HepG2 (cell line): ENCODE measurements at regions not wholly inside any gene's neighbourhood (a gene's known extent, or its start where the extent isn't known, plus 50 kb on each side); places are given as distances from the start of the nearest gene placed in this dataset.

Experiments
- ATAC-seq: fragments of 200-7000 bp; cut with Tn5 transposase; 3 replicates; pipeline ENCODE4 v1.9.1; 2020; ENCODE audit warnings: mild to moderate bottlenecking, moderate library complexity
- BruUV-seq: library from RNA; stranded (reverse); fragments of 400-500 nt; replicated peaks from 2 replicates; lab custom pipeline; 2021; lab: Mats Ljungman, UMichigan
- CTCF ChIA-PET: fragments of 300-600 bp; formaldehyde crosslinking; extraction: SDS; loops from one replicate; lab custom pipeline; 2021; ENCODE audit warnings: low total read pairs, inconsistent platforms, low intra/inter-chr PET ratio; lab: Yijun Ruan, JAX
- POLR2A ChIA-PET: fragments of 350-600 bp; sonication (Branson Sonifier 250); formaldehyde crosslinking; loops from one replicate; lab custom pipeline; 2020; ENCODE audit warnings: antibody characterized with exemption, inconsistent platforms; lab: Yijun Ruan, JAX
- DNase-seq: peaks from one replicate; pipeline ENCODE4 v3.0.0-alpha.2; 2015; ENCODE audit warnings: low spot score
- FAIRE-seq: peaks from 3 replicates; lab custom pipeline; 2011; peaks lifted over from hg19 to GRCh38; lab: Jason Lieb, UNC
- H2AFZ ChIP-seq: one replicate; pipeline ENCODE4 v1.6.1; 2011; ENCODE audit warnings: low read length, inconsistent platforms
- H3K27ac ChIP-seq: fragments of 300-600 bp; 3 replicates; pipeline ENCODE4 v1.8.0; 2011; ENCODE audit warnings: mixed run types, mild to moderate bottlenecking, mixed read lengths, low read length, inconsistent platforms; ENCODE audit not compliant: insufficient read depth; ENCODE audit errors: extremely low read length
- H3K27me3 ChIP-seq, 2 experiments: fragments of 200-600 bp in 1 of 2; 2 replicates in 1 of 2; 3 replicates in 1 of 2; pipeline versions ENCODE4 v1.6.0 to v1.8.0; 2011; ENCODE audit warnings: low read length in 2 of 2, mild to moderate bottlenecking in 2 of 2, moderate library complexity in 2 of 2, inconsistent platforms in 1 of 2; ENCODE audit not compliant: insufficient read depth in 2 of 2, control insufficient read depth in 1 of 2
- H3K36me3 ChIP-seq, 2 experiments: fragments of 200-600 bp in 1 of 2; replicated peaks in 1 of 2; 2 replicates in 1 of 2; 3 replicates in 1 of 2; pipeline versions ENCODE4 v1.5.1 to v1.8.0; 2011; ENCODE audit warnings: low read length in 2 of 2, inconsistent platforms in 1 of 2; ENCODE audit not compliant: insufficient read depth in 2 of 2, control insufficient read depth in 1 of 2
- H3K4me1 ChIP-seq: 2 replicates; pipeline ENCODE4 v1.5.1; 2012; ENCODE audit warnings: low read length, inconsistent platforms; ENCODE audit not compliant: insufficient read depth
- H3K4me2 ChIP-seq: 2 replicates; pipeline ENCODE4 v1.6.0; 2011; ENCODE audit warnings: low read depth, low read length, inconsistent platforms
- H3K4me3 ChIP-seq, 3 experiments: fragments of 200-600 bp in 1 of 3; sonication (generic), shearing (Covaris generic) in 1 of 3; replicated peaks in 1 of 3; 2 replicates each; pipeline ENCODE4 v1.5.1; 2011 to 2016; ENCODE audit warnings: low read length in 3 of 3, inconsistent platforms in 2 of 3, low read depth in 2 of 3, mild to moderate bottlenecking in 2 of 3, control low read depth in 1 of 3, mixed read lengths in 1 of 3; ENCODE audit not compliant: insufficient read depth in 1 of 3
- H3K79me2 ChIP-seq: one replicate; pipeline ENCODE4 v1.6.1; 2011; ENCODE audit warnings: low read length, inconsistent platforms; ENCODE audit not compliant: insufficient read depth
- H3K9ac ChIP-seq: 2 replicates; pipeline ENCODE4 v1.6.0; 2011; ENCODE audit warnings: mild to moderate bottlenecking, low read depth, low read length, inconsistent platforms; ENCODE audit not compliant: insufficient read depth
- H3K9me3 ChIP-seq: 2 replicates; pipeline ENCODE4 v1.5.1; 2012; ENCODE audit warnings: mild to moderate bottlenecking, low read length
- H4K20me1 ChIP-seq: 2 replicates; pipeline ENCODE4 v1.6.0; 2011; ENCODE audit warnings: inconsistent platforms, mild to moderate bottlenecking, low read length, moderate library complexity; ENCODE audit not compliant: insufficient read depth
- ATF7 ChIP-seq, 2 experiments: fragments of 450-650 bp in 1 of 2; sonication (generic) in 1 of 2; formaldehyde crosslinking in 1 of 2; IDR thresholded peaks; 2 replicates each; pipeline versions ENCODE4 v1.4.0 to v1.6.1; 2016 to 2020; ENCODE audit warnings: antibody characterized with exemption in 1 of 2, mild to moderate bottlenecking in 1 of 2, missing genetic modification reagents in 1 of 2
- EEA1 ChIP-seq: sonication (generic); formaldehyde crosslinking; IDR thresholded peaks from 2 replicates; pipeline ENCODE4 v1.5.1; 2020; ENCODE audit warnings: mild to moderate bottlenecking, missing genetic modification reagents, borderline replicate concordance
- HNRNPK ChIP-seq: fragments of 200-400 bp; formaldehyde crosslinking; IDR thresholded peaks from 2 replicates; pipeline ENCODE4 v1.6.1; 2018; ENCODE audit warnings: low read length, low read depth, moderate library complexity, mild to moderate bottlenecking; ENCODE audit not compliant: poor library complexity, severe bottlenecking
- HNRNPLL ChIP-seq: fragments of 200-400 bp; formaldehyde crosslinking; IDR thresholded peaks from 2 replicates; pipeline ENCODE4 v1.6.1; 2017; ENCODE audit warnings: mild to moderate bottlenecking, low read depth, low read length; ENCODE audit not compliant: poor library complexity, severe bottlenecking
- HOXA9 ChIP-seq: sonication (generic); formaldehyde crosslinking; IDR thresholded peaks from 2 replicates; pipeline ENCODE4 v1.8.1; 2022; ENCODE audit warnings: missing genetic modification reagents, mild to moderate bottlenecking, moderate library complexity, borderline replicate concordance
- SAP130 ChIP-seq: IDR thresholded peaks from 2 replicates; pipeline ENCODE4 v1.6.1; 2016; ENCODE audit warnings: low read depth
- TBL1XR1 ChIP-seq: fragments of 150-350 bp; IDR thresholded peaks from 2 replicates; pipeline ENCODE4 v1.6.1; 2014; ENCODE audit warnings: borderline replicate concordance, low read length; ENCODE audit not compliant: partially characterized antibody
- TFAP4 ChIP-seq: sonication (generic); IDR thresholded peaks from 2 replicates; pipeline ENCODE4 v1.6.1; 2016; ENCODE audit warnings: low read depth, borderline replicate concordance
- THAP11 ChIP-seq: IDR thresholded peaks from 2 replicates; pipeline ENCODE4 v1.6.1; 2016; ENCODE audit warnings: missing biosample characterization, missing genetic modification reagents
- ZIK1 ChIP-seq: sonication (generic); formaldehyde crosslinking; IDR thresholded peaks from 2 replicates; pipeline ENCODE4 v1.5.0; 2020; ENCODE audit warnings: mild to moderate bottlenecking, low read depth, missing genetic modification reagents, borderline replicate concordance
- ZMAT3 ChIP-seq: sonication (generic); formaldehyde crosslinking; conservative IDR thresholded peaks from 2 replicates; pipeline ENCODE4 v1.7.0; 2021; ENCODE audit warnings: missing genetic modification reagents
- ZNF10 ChIP-seq: sonication (generic); formaldehyde crosslinking; IDR thresholded peaks from 2 replicates; pipeline ENCODE4 v1.4.0; 2020; ENCODE audit warnings: mild to moderate bottlenecking, low read depth, missing genetic modification reagents, borderline replicate concordance
- ZNF124 ChIP-seq: sonication (generic); formaldehyde crosslinking; IDR thresholded peaks from 2 replicates; pipeline ENCODE4 v1.4.0; 2020; ENCODE audit warnings: missing genetic modification reagents
- ZNF142 ChIP-seq: sonication (generic); formaldehyde crosslinking; IDR thresholded peaks from 2 replicates; pipeline ENCODE4 v1.4.0; 2020; ENCODE audit warnings: missing genetic modification reagents
- ZNF234 ChIP-seq: sonication (generic); formaldehyde crosslinking; conservative IDR thresholded peaks from 2 replicates; pipeline ENCODE4 v1.5.1; 2020; ENCODE audit warnings: mild to moderate bottlenecking, missing genetic modification reagents
- ZNF367 ChIP-seq: sonication (generic); formaldehyde crosslinking; IDR thresholded peaks from 2 replicates; pipeline ENCODE4 v1.4.0; 2020; ENCODE audit warnings: missing genetic modification reagents, borderline replicate concordance
- ZNF883 ChIP-seq: sonication (generic); formaldehyde crosslinking; IDR thresholded peaks from 2 replicates; pipeline ENCODE4 v1.5.1; 2020; ENCODE audit warnings: mild to moderate bottlenecking, missing genetic modification reagents; ENCODE audit errors: not compliant biosample characterization
- ZSCAN12 ChIP-seq: sonication (generic); formaldehyde crosslinking; IDR thresholded peaks from 2 replicates; pipeline ENCODE4 v1.9.0; 2021; ENCODE audit warnings: mild to moderate bottlenecking, missing genetic modification reagents
- WGBS: methylation state at CpG from one replicate; pipeline ENCODE4 v1.1.6; 2017; ENCODE audit warnings: low lambda C conversion rate; 5-methylcytosine and 5-hydroxymethylcytosine counted together
- in situ Hi-C: cut with HindIII; loops from 2 replicates; pipeline ENCODE4 v1.10.0; 2017; ENCODE audit warnings: low pct_unique_long_range_greater_than_20kb; ENCODE audit not compliant: extremely low pct_ligation_motif_present
- intact Hi-C: fragments of 100-400 bp; cut with micrococcal nuclease; formaldehyde crosslinking; loops from one replicate; pipeline ENCODE4 v1.10.0; 2022; ENCODE audit not compliant: unreplicated experiment

GRCh38 chr13:83182845-83183244 is 699.4 kb downstream of the SLITRK1 start:
- CTCF ChIA-PET = no interaction called here
- H3K4me3 ChIP-seq = no peak overlapping the region
- no peak overlapping the region for H3K9ac ChIP-seq
- no peak overlapping the region for H3K4me2 ChIP-seq
- DNase-seq = no peak
- no peak for ATAC-seq
- TF ChIP-seq ZNF883 (CRISPR knock-in tag) = no peak
- no peak for TF ChIP-seq EEA1 (CRISPR knock-in tag)
- TF ChIP-seq ZNF142 (CRISPR knock-in tag) = no peak
- TF ChIP-seq TBL1XR1 = no peak
- TF ChIP-seq HOXA9 (CRISPR knock-in tag) = no peak
- no peak for TF ChIP-seq ZIK1 (CRISPR knock-in tag)
- TF ChIP-seq ZNF124 (CRISPR knock-in tag) = no peak
- no peak for TF ChIP-seq ZNF367 (CRISPR knock-in tag)
- TF ChIP-seq HNRNPLL = no peak
- no peak for TF ChIP-seq THAP11 (CRISPR knock-in tag)
- no peak for TF ChIP-seq TFAP4
- no peak for TF ChIP-seq ZSCAN12
- no peak for TF ChIP-seq ZNF10 (CRISPR knock-in tag)
- TF ChIP-seq HNRNPK = no peak
- TF ChIP-seq ZNF234 (CRISPR knock-in tag) = no peak
- TF ChIP-seq SAP130 (CRISPR knock-in tag) = no peak
- no peak for TF ChIP-seq ATF7 (IDR thresholded peaks at IDR 0.05)
- no peak for TF ChIP-seq ATF7 (CRISPR knock-in tag; IDR thresholded peaks at IDR 0.05)
- no peak for TF ChIP-seq ZMAT3 (CRISPR knock-in tag)
- WGBS = 22% methylated on average over 5 of the region's 8 CpGs
- POLR2A ChIA-PET = no interaction called here
- no peak for FAIRE-seq
- intact Hi-C loops = no loop called here
- peaks cover 14% of the 10 kb centered on the region for H3K9me3 ChIP-seq
- H4K20me1 ChIP-seq = no peaks in the 10 kb centered on the region
- H3K27me3 ChIP-seq = no peaks in the 10 kb centered on the region
- H2AFZ ChIP-seq = no peak overlapping the region
- no peaks in the 10 kb centered on the region for H3K79me2 ChIP-seq
- H3K4me1 ChIP-seq = no peaks in the 10 kb centered on the region
- BruUV-seq = no TSS peak
- H3K27ac ChIP-seq = no peak overlapping the region
- in situ Hi-C loops = no loop called here
- H3K36me3 ChIP-seq = no peaks in the 10 kb centered on the region
